ENCODE measurements at regions not wholly inside any gene's neighbourhood (a gene's known extent, or its start where the extent isn't known, plus 50 kb on each side); places are given as distances from the start of the nearest gene placed in this dataset.
"Not testable (repeated sequence)": the region's sequence is repeated elsewhere in the genome, so short reads cannot be mapped to it uniquely, and the experiment has no call there.

DNA sequence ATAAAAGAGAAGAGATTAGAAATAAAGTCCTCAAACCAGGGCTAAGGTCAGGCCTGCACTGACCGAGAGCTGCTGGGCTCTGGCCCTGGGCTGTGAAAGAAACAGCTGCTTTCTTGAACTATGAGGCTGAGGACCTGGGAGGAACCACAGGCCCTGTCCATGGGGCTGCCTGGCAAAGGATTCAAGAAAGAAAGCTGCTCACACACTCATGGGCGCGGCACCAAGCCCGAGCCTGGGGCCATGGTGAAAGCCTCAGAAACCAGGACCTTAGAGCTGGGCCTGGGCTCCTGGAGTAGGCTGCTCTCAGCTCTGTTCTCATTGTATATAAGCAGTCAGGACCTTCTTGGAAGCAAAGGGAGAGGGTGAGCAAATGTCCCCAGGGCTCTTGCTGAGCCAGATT, 601.9 kb downstream of the RPIA start:
- POLR2A ChIA-PET; H3K27me3 Mint-ChIP-seq; H3K4me1 Mint-ChIP-seq; DNase-seq; H3K9me3 Mint-ChIP-seq; H3K4me3 Mint-ChIP-seq; CTCF ChIA-PET; H3K36me3 Mint-ChIP-seq (ENCODE audit: low read depth); H3K27ac Mint-ChIP-seq: not testable (repeated sequence)

GRCh38 chr2:89294335-89294734, 602.9 kb downstream of the RPIA start:
- not testable (repeated sequence) for DNase-seq, H3K4me1 Mint-ChIP-seq

GRCh38 chr2:89296820-89297398, 605.4 kb downstream of the RPIA start:
- H3K4me1 Mint-ChIP-seq, CTCF ChIA-PET: not testable (repeated sequence)

More at GRCh38 chr2:89294335-89294734, 602.9 kb downstream of the RPIA start:
- POLR2A ChIA-PET; H3K27ac Mint-ChIP-seq; H3K4me3 Mint-ChIP-seq; CTCF ChIA-PET; H3K9me3 Mint-ChIP-seq; H3K36me3 Mint-ChIP-seq (ENCODE audit: low read depth); H3K27me3 Mint-ChIP-seq: not testable (repeated sequence)

GRCh38 chr2:89299196-89299595, 607.7 kb downstream of the RPIA start:
- H3K4me3 Mint-ChIP-seq; CTCF ChIA-PET; H3K27me3 Mint-ChIP-seq; H3K9me3 Mint-ChIP-seq; H3K36me3 Mint-ChIP-seq (ENCODE audit: low read depth); DNase-seq; H3K27ac Mint-ChIP-seq; POLR2A ChIA-PET; H3K4me1 Mint-ChIP-seq: not testable (repeated sequence)

More at GRCh38 chr2:89296820-89297398, 605.4 kb downstream of the RPIA start:
- H3K27ac Mint-ChIP-seq; H3K4me3 Mint-ChIP-seq; DNase-seq; H3K9me3 Mint-ChIP-seq; POLR2A ChIA-PET; H3K27me3 Mint-ChIP-seq; H3K36me3 Mint-ChIP-seq (ENCODE audit: low read depth): not testable (repeated sequence)

GRCh38 chr2:89305623-89306022, 614.1 kb downstream of the RPIA start:
- POLR2A ChIA-PET; DNase-seq; H3K27me3 Mint-ChIP-seq; H3K4me1 Mint-ChIP-seq; H3K4me3 Mint-ChIP-seq; H3K9me3 Mint-ChIP-seq; H3K36me3 Mint-ChIP-seq (ENCODE audit: low read depth); H3K27ac Mint-ChIP-seq; CTCF ChIA-PET: not testable (repeated sequence)

- H3K4me1 Mint-ChIP-seq; H3K27me3 Mint-ChIP-seq; H3K9me3 Mint-ChIP-seq; CTCF ChIA-PET; H3K4me3 Mint-ChIP-seq; H3K27ac Mint-ChIP-seq; H3K36me3 Mint-ChIP-seq (ENCODE audit: low read depth); POLR2A ChIA-PET; DNase-seq: not testable (repeated sequence)
Measured at GRCh38 chr2:89306869-89307637, 615.6 kb downstream of the RPIA start.

GRCh38 chr2:89318990-89319389, 627.5 kb downstream of the RPIA start:
- DNase-seq; H3K9me3 Mint-ChIP-seq; CTCF ChIA-PET; H3K36me3 Mint-ChIP-seq (ENCODE audit: low read depth); H3K4me1 Mint-ChIP-seq; H3K27me3 Mint-ChIP-seq; POLR2A ChIA-PET; H3K27ac Mint-ChIP-seq; H3K4me3 Mint-ChIP-seq: not testable (repeated sequence)

GRCh38 chr2:89325894-89326293, 634.4 kb downstream of the RPIA start:
- DNase-seq; H3K36me3 Mint-ChIP-seq (ENCODE audit: low read depth); POLR2A ChIA-PET; H3K27ac Mint-ChIP-seq; H3K4me3 Mint-ChIP-seq; CTCF ChIA-PET; H3K9me3 Mint-ChIP-seq; H3K4me1 Mint-ChIP-seq; H3K27me3 Mint-ChIP-seq: not testable (repeated sequence)

- H3K9me3 Mint-ChIP-seq; H3K4me1 Mint-ChIP-seq; H3K27me3 Mint-ChIP-seq; DNase-seq; H3K36me3 Mint-ChIP-seq (ENCODE audit: low read depth); H3K27ac Mint-ChIP-seq; CTCF ChIA-PET; POLR2A ChIA-PET; H3K4me3 Mint-ChIP-seq: not testable (repeated sequence)
Measured at GRCh38 chr2:89326455-89326854, 635.0 kb downstream of the RPIA start.

DNA sequence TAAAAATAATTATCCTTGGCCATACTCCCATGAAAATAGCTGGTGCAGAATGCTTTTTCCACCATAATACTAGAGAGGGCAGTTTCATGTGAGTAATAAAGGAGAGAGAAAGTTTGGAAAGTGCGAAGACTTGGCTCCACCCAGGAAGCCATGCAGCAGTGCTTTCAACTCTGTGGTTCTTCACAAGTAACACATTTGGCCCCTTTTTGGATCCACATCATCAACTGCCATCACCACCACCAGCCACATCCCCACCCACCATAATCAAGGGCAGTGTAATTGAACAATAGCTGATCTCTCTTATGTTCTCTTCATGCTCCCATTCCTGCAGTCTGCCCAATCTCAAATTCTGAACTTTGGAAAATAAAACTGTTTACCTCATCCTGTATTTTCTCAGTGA, 637.3 kb downstream of the RPIA start:
- H3K4me1 Mint-ChIP-seq; H3K4me3 Mint-ChIP-seq; H3K27me3 Mint-ChIP-seq; H3K27ac Mint-ChIP-seq; DNase-seq; H3K9me3 Mint-ChIP-seq; CTCF ChIA-PET; H3K36me3 Mint-ChIP-seq (ENCODE audit: low read depth); POLR2A ChIA-PET: not testable (repeated sequence)

Data from activated CD4-positive, alpha-beta memory T cell treated with anti-CD3 and anti-CD28 coated beads, Interleukin-2, amount 10 ng/mL, durations not matched to agents 7 days and 5 days (primary cell).